ENCODE measurements at regions not wholly inside any gene's neighbourhood (a gene's known extent, or its start where the extent isn't known, plus 50 kb on each side); places are given as distances from the start of the nearest gene placed in this dataset.

- Histone ChIP-seq H4K5ac (ENCODE audit: low read depth, low read length) (no peak overlapping the region), H2AK9ac (replicated peaks; ENCODE audit: low read depth, low read length, poor library complexity) (no peak overlapping the region), H3K9me3 (ENCODE audit: control insufficient read depth, insufficient read depth, low read length) (no peaks in the 10 kb centered on the region), H3K4ac (ENCODE audit: low read depth, low read length) (no peak overlapping the region), H4K8ac (ENCODE audit: low read depth in 2 of 2, low read length in 2 of 2) (no peak overlapping the region), H2AFZ (replicated peaks; ENCODE audit: low read length, poor library complexity) (no peak overlapping the region), H2BK20ac (ENCODE audit: low read depth, low read length) (no peak overlapping the region), H3K4me2 (ENCODE audit: low read depth, low read length) (no peak overlapping the region), H3K9me1 (ENCODE audit: insufficient read depth, low read length) (no peaks in the 10 kb centered on the region), H3K23ac (ENCODE audit: low read depth, low read length) (no peak overlapping the region), H3K27ac (ENCODE audit: insufficient read depth, low read length) (no peak overlapping the region), H2BK15ac (ENCODE audit: low read depth, low read length) (no peak overlapping the region), H3K9ac (ENCODE audit: low read depth, low read length) (no peak overlapping the region), H2BK120ac (ENCODE audit: low read depth, low read length) (no peak overlapping the region), H2BK5ac (ENCODE audit: low read depth, low read length, poor library complexity, severe bottlenecking) (no peak overlapping the region), H4K91ac (ENCODE audit: insufficient read depth, low read depth, low read length) (no peak overlapping the region), H3K18ac (ENCODE audit: low read depth, low read length) (no peak overlapping the region), H2AK5ac (ENCODE audit: low read depth, low read length) (no peak overlapping the region), H3K4me1 (ENCODE audit: control insufficient read depth, insufficient read depth, low read length) (no peaks in the 10 kb centered on the region), H3K36me3 (ENCODE audit: control insufficient read depth, insufficient read depth, low read length) (no peaks in the 10 kb centered on the region), H3K79me1 (ENCODE audit: low read depth in 1 of 2, low read length in 2 of 2) (no peaks in the 10 kb centered on the region), H3K4me3 (ENCODE audit: insufficient read depth, low read depth, low read length) (no peak overlapping the region), H3K56ac (ENCODE audit: extremely low read depth, insufficient read depth, low read length) (no peak overlapping the region), H4K20me1 (ENCODE audit: insufficient read depth, low read length) (no peaks in the 10 kb centered on the region), H3K27me3 (ENCODE audit: control insufficient read depth, insufficient read depth, low read length) (no peaks in the 10 kb centered on the region), H3K14ac (replicated peaks; ENCODE audit: low read depth, low read length) (no peak overlapping the region)
- CTCF ChIA-PET = interaction anchor here (0.7 kb wide), 1 partner anchor 19 kb away, joined by 3 read pairs; no protein-coding TSS in a partner anchor
- POLR2A ChIA-PET (ENCODE audit: unreplicated experiment) = no interaction called here
- intact Hi-C loops (cut with micrococcal nuclease) = no loop called here
- no CpG with 5 or more reads among the region's 1 CpG for WGBS, 2 experiments (ENCODE audit: extremely low coverage in 2 of 2, insufficient read length in 1 of 2)
- in situ Hi-C loops (cut with MboI; ENCODE audit: low sequenced_read_pairs) = no loop called here
- ATAC-seq (ENCODE audit: low read depth) (no peak), DNase-seq (no peak)
- TF ChIP-seq ELK1 (IDR thresholded peaks at IDR 0.05; ENCODE audit: borderline replicate concordance, low read depth, low read length) = no peak
- no peak for TF ChIP-seq RAD21 (IDR thresholded peaks at IDR 0.05; ENCODE audit: low read length)
- TF ChIP-seq CEBPB (IDR thresholded peaks at IDR 0.05; ENCODE audit: low read depth, low read length) = no peak
- TF ChIP-seq SMC3 (IDR thresholded peaks at IDR 0.05; ENCODE audit: low read depth, low read length) = no peak
- TF ChIP-seq MAZ (IDR thresholded peaks at IDR 0.05; ENCODE audit: borderline replicate concordance, low read depth, low read length) = no peak
- TF ChIP-seq BHLHE40 (IDR thresholded peaks at IDR 0.05; ENCODE audit: low read depth, low read length) = no peak
- no peak for TF ChIP-seq RCOR1 (IDR thresholded peaks at IDR 0.05; ENCODE audit: insufficient replicate concordance, low read length)
- no peak for TF ChIP-seq USF2 (IDR thresholded peaks at IDR 0.05; ENCODE audit: low read depth, low read length)
- TF ChIP-seq CHD1 (IDR thresholded peaks at IDR 0.05; ENCODE audit: low read depth, low read length) = no peak
- BruUV-seq (replicated peaks) = no TSS peak
- dilution Hi-C loops (cut with HindIII; ENCODE audit: low sequenced_read_pairs, unreplicated experiment) = no loop called here
Measured at GRCh38 chr16:75864243-75864642, 138.0 kb upstream of the CPHXL start.

Measured in IMR-90 (cell line).